ENCODE measurements at regions not wholly inside any gene's neighbourhood (a gene's known extent, or its start where the extent isn't known, plus 50 kb on each side); places are given as distances from the start of the nearest gene placed in this dataset.
"Not testable (repeated sequence)": the region's sequence is repeated elsewhere in the genome, so short reads cannot be mapped to it uniquely, and the experiment has no call there.

DNA sequence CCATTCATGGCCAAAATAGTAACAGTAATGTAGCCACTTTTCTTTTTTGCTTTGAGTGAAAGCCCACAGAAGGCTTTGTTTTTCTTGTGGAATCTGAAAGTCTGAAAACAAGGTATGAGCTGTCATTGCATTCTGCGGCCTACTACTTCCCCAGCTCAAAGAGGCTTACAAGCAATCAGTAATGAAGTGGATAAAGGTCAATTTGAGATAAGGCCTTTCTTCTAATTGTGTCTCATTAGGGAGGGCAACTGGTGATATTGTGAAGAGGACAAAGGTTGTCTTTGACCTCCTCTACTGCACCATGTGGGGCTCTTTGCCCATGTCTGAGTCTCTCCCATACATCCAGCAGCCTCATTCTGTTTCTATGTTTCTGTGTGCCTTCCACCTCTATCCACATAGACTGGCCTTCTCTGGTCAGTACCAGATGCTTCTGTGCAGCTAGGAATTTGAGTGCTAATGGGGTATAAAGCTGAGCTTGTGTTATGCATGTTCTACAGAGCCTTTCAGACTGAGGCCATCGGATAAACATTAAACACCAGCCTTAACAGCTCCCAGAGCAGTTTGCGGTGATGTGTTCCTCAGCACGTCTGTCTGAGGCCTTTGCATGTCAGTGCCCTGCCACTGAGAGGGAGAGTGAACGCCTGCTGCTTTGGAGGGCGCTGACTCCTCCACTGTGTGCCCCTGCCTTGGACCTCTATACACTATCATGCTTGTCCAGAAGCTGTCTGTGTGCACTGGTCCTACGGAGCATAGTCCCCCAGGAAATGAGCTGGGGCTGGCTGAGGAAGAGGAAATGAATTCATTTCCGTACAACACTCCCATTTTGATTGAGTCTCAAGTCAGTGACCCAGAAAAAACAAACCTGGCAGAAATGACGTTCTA is 80.2 kb downstream of the SH2D1A start:
- no peak for DNase-seq

GRCh38 chrX:124433186-124433585 is 86.8 kb downstream of the SH2D1A start:
- DNase-seq: no peak

DNA sequence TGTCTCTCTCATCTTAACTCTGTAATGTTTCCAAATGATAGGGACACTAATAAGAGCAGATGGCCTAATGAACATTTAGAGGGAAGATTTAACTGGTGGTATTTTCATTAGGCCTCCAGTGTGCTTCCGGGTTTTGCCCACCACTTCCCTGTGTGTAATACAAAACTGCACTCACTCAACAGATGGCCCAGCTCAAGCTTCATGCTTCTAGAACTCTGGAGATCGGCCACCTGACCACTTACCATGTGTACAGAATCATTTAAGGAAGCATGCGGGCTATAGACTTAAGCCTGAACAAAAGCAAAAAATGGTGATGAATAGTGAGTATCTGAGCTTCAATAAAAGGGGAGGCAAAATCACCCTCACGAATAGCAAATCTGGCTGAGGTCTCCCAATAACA is 89.3 kb downstream of the SH2D1A start:
- DNase-seq: no peak

- no peak for DNase-seq
These were observed 94.3 kb downstream of the SH2D1A start for GRCh38 chrX:124440695-124441094.

- DNase-seq: no peak
These were observed 95.7 kb downstream of the SH2D1A start for GRCh38 chrX:124441971-124442590.

DNA sequence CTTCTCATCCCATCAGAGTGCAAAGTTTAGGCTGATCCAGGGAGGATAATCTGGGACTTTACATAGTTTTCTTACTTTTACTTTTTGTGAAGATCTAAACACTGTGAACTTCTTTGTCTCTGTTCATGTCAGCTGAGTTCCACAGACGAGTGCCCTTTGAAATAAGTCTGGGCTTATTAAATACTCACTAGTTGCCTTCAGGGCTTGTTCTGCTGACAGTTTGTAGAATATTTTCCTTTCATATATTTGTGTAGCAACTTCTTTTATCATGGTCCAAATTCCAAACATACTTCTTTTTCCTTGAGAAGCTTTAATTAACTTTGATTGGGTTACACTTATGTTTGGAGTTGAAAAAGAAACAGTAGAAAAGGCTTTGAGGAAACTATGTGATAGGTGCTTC is 109.6 kb downstream of the SH2D1A start:
- DNase-seq: no peak

- DNase-seq: not testable (repeated sequence)
These were observed 113.5 kb downstream of the SH2D1A start for GRCh38 chrX:124459851-124460250.

- DNase-seq: no peak
These were observed 116.6 kb downstream of the SH2D1A start for GRCh38 chrX:124462931-124463330.

- no peak for DNase-seq
These were observed 120.8 kb downstream of the SH2D1A start for GRCh38 chrX:124467202-124467601.

- DNase-seq: no peak
These were observed 129.0 kb downstream of the SH2D1A start for GRCh38 chrX:124475358-124475757.

- DNase-seq: no peak
These were observed 130.2 kb downstream of the SH2D1A start for GRCh38 chrX:124476562-124476961.

DNA sequence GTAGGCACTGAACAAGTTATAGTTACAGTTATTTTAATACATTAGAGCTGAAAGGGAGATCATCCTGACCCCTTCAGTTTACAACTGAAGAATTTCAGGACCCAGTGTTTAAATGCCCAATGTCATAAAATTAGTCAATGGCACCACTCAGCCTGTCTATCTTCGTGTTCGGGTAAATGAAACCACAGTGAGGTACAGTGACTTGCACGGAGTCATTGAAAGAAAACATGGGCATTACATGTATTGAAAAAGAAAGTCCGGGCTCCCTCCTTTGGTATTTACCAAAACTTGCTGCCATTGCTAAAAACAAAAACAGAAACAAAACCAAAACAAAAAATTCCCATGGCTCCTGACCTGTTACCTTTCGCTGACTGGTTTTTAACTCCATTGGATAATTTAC is 131.7 kb downstream of the SH2D1A start:
- no peak for DNase-seq

- DNase-seq: no peak
These were observed 142.2 kb downstream of the SH2D1A start for GRCh38 chrX:124488412-124489161.

DNA sequence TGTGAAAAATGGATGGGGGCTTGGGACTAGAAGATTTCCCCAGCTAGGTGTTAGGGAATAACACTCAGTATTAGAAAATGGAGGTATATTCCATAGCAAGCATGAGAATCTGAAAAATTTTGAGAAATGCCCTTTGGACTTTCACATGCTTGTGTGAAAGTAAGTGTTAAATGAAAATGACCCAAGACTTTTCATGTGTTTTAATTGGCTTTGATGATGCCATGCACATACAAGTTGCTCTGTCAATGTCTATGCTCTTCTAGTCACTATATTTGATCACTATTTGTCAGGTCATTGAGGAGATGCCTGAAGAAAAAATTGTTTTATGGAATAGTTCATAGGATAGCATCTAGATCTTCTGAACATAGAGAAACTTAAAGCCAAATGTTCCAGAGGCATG is 147.6 kb downstream of the SH2D1A start:
- DNase-seq: no peak

GRCh38 chrX:124497386-124497785 is 151.0 kb downstream of the SH2D1A start:
- DNase-seq: no peak

DNA sequence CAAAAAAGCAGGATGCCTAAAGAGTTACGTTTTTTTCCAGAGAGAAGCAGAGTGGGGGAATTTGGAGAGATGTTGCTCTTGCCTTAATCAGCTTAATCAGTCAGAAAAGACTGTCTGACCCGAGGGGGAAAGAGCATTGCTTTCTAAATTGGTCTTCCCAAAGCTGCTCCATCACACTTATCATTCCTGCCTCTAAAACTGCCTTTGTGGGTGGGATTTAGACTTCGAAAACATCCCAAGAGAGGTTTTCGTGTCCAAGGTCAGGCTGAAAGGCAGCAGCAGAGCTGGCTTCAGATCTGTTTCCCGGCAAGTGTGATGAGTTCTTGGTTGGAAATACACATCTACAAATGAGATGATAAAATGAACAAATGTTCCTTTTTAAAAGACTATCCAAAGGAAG is 155.2 kb downstream of the SH2D1A start:
- no peak for DNase-seq

GRCh38 chrX:124502166-124502565 is 155.8 kb downstream of the SH2D1A start:
- no peak for DNase-seq

GRCh38 chrX:124502599-124502998 is 156.2 kb downstream of the SH2D1A start:
- DNase-seq: no peak

DNA sequence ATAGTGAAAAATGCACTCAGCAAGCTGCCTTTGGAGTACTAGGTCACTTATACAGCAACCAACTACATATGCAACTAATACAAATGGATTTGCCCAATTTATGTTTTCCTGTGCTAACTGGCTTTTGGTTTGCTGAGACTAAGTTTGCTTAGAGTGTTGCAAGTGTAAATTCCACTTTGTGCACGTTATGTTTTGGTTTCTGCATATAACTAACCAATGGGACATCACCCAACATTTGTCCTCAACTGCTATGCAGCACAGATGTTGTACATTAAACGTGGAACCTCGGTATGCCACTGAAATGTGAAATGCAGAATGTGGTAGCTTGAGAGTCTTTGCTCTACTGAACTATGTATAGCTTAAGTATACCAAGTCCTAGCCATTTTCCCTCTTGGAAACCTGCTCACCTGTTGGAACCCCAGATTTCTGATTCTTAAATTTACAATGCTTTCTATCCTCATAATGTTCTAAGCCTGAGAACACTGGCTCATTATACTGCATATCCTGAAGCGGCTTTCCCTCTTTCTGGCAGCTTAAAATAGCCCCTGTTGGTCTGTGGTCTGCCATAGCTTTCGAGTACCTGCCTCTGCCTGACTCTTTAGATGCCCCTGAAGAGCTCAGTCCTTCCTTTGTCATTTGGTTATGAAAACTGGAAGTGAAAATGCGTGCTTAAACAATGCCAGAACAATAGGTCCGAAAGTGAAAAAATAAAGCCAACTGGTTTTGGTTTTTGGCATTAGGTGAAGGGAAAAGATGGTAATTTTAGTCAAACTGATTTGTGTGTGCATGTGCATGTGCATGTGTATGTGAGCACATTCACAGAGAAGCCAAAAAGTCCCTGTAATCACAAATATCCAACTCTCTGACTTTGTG is 158.0 kb downstream of the SH2D1A start:
- no peak for DNase-seq

DNA sequence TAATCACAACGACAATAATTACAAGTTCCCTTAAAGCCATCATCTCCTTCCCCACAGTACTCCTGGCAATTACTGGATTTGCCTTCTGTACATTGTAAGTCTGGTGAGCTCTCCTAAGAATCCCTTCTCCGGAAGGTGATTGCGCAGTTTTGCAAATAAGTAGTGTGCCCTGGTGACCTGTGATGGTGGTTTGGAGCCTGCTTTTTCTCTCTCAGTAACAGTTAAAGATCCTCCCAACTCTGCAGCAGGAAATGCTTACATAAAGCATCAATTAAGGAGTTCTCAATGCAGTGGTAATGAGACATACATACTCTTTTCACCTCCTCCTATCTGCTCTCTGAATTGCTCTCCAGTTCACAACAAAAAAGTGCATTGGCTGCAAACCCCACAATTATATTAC is 159.7 kb downstream of the SH2D1A start:
- no peak for DNase-seq

GRCh38 chrX:124507246-124507645 is 160.9 kb downstream of the SH2D1A start:
- no peak for DNase-seq

DNA sequence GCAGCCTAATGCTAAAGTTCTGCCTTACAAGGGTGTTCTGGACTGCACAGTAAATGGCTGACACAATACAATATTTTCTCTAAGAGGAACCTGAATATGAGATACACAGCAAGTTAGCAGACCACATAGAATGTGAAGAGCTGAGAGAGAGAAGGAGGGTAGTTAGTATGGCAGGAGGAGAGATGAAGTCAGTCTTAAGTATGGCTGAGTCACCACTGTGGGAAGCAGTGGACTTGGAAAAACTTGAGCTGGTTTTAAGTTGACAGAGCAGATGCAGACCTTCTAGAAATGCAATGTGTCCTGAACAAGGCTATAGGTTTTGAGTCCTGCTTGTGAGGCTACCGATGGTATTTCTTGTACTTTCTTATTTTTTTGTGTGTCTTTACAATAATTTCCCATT is 172.5 kb downstream of the SH2D1A start:
- no peak for DNase-seq

GRCh38 chrX:124524852-124525251 is 178.5 kb downstream of the SH2D1A start:
- no peak for DNase-seq
